Endothelial cell of umbilical vein (primary cell): ENCODE measurements at regions not wholly inside any gene's neighbourhood (a gene's known extent, or its start where the extent isn't known, plus 50 kb on each side); places are given as distances from the start of the nearest gene placed in this dataset.

ENCODE experiments used
- BruUV-seq: library from RNA; stranded (reverse); fragments of 400-500 nt; replicated peaks from 2 replicates; lab custom pipeline; 2021; lab: Mats Ljungman, UMichigan
- CTCF ChIA-PET: fragments of 300-600, 350-600 bp; sonication (Branson Sonifier 250); formaldehyde crosslinking; loops from one replicate; lab custom pipeline; 2021; ENCODE audit warnings: antibody characterized with exemption, inconsistent platforms; lab: Charles Lee
- POLR2A ChIA-PET: fragments of 300-600, 350-600 bp; sonication (Branson Sonifier 250); formaldehyde crosslinking; loops from one replicate; lab custom pipeline; 2021; ENCODE audit warnings: antibody characterized with exemption, inconsistent platforms; lab: Charles Lee
- DNase-seq: peaks from one replicate; pipeline ENCODE4 v3.0.0-alpha.2; 2011; ENCODE audit warnings: low read depth, low spot score
- FAIRE-seq: peaks from 2 replicates; lab custom pipeline; 2011; peaks lifted over from hg19 to GRCh38; lab: Jason Lieb, UNC
- H2AFZ ChIP-seq: 2 replicates; pipeline ENCODE4 v1.6.0; 2012; ENCODE audit warnings: low read depth, low read length, control low read depth, inconsistent platforms
- H3K27ac ChIP-seq: 2 replicates; pipeline ENCODE4 v1.5.1; 2011; ENCODE audit warnings: low read depth, mild to moderate bottlenecking, control low read depth, low read length, moderate library complexity; ENCODE audit not compliant: insufficient read depth
- H3K27me3 ChIP-seq, 2 experiments: 2 replicates each; pipeline versions ENCODE4 v1.6.0 to v1.6.1; 2011; ENCODE audit warnings: low read length in 2 of 2, mixed read lengths in 1 of 2; ENCODE audit not compliant: control insufficient read depth in 2 of 2, insufficient read depth in 2 of 2
- H3K36me3 ChIP-seq, 2 experiments: 2 replicates in 1 of 2; 3 replicates in 1 of 2; pipeline ENCODE4 v1.5.1; 2011; ENCODE audit warnings: low read length in 2 of 2, mild to moderate bottlenecking in 1 of 2, moderate library complexity in 1 of 2; ENCODE audit not compliant: control insufficient read depth in 2 of 2, insufficient read depth in 2 of 2; ENCODE audit errors: extremely low read depth in 1 of 2
- H3K4me1 ChIP-seq: 3 replicates; pipeline ENCODE4 v1.5.1; 2011; ENCODE audit warnings: mild to moderate bottlenecking, low read length; ENCODE audit not compliant: control insufficient read depth, insufficient read depth; ENCODE audit errors: extremely low read depth
- H3K4me2 ChIP-seq: 2 replicates; pipeline ENCODE4 v1.6.1; 2011; ENCODE audit warnings: low read length, control low read depth, mixed read lengths; ENCODE audit not compliant: insufficient read depth
- H3K4me3 ChIP-seq, 3 experiments: fragments of 200-600 bp in 1 of 3; sonication (generic), shearing (Covaris generic) in 1 of 3; replicated peaks in 1 of 3; 2 replicates each; pipeline ENCODE4 v1.5.1; 2011 to 2016; ENCODE audit warnings: control low read depth in 3 of 3, low read length in 3 of 3, mild to moderate bottlenecking in 2 of 3, inconsistent platforms in 1 of 3, low read depth in 1 of 3, moderate library complexity in 1 of 3; ENCODE audit not compliant: insufficient read depth in 1 of 3
- H3K79me2 ChIP-seq: 2 replicates; pipeline ENCODE4 v1.6.0; 2012; ENCODE audit warnings: low read length, inconsistent platforms; ENCODE audit not compliant: control insufficient read depth, insufficient read depth
- H3K9ac ChIP-seq: replicated peaks from 2 replicates; pipeline ENCODE3; 2011; ENCODE audit warnings: low read length, control low read depth; ENCODE audit not compliant: insufficient read depth; ENCODE audit errors: extremely low read depth
- H3K9me1 ChIP-seq: replicated peaks from 3 replicates; pipeline ENCODE4 v1.6.0; 2011; ENCODE audit warnings: mild to moderate bottlenecking, low read length; ENCODE audit not compliant: control insufficient read depth, insufficient read depth; ENCODE audit errors: extremely low read depth
- H3K9me3 ChIP-seq: replicated peaks from 2 replicates; pipeline ENCODE4 v1.5.1; 2012; ENCODE audit warnings: low read length, inconsistent platforms; ENCODE audit not compliant: control insufficient read depth, insufficient read depth
- H4K20me1 ChIP-seq: replicated peaks from 2 replicates; pipeline ENCODE3; 2011; ENCODE audit warnings: mild to moderate bottlenecking, low read length; ENCODE audit not compliant: control insufficient read depth, insufficient read depth; ENCODE audit errors: extremely low read depth
- JUN ChIP-seq: IDR thresholded peaks from 2 replicates; pipeline ENCODE4 v1.6.1; 2011; ENCODE audit warnings: borderline replicate concordance, low read depth; ENCODE audit not compliant: insufficient read length, insufficient read depth
- MAX ChIP-seq: IDR thresholded peaks from 2 replicates; pipeline ENCODE4 v1.6.1; 2011; ENCODE audit not compliant: insufficient read depth, insufficient read length
- MYC ChIP-seq: IDR thresholded peaks from one replicate; pipeline ENCODE4 v1.6.1; 2011; ENCODE audit warnings: mild to moderate bottlenecking, low read depth, low read length
- dilution Hi-C: fragments of 300-500 bp; cut with MboI; formaldehyde crosslinking; loops from one replicate; pipeline ENCODE4 v1.15.0; 2019; ENCODE audit warnings: low sequenced_read_pairs; ENCODE audit not compliant: extremely low pct_ligation_motif_present
- intact Hi-C: fragments of 100-400 bp; cut with micrococcal nuclease; formaldehyde crosslinking; loops from one replicate; pipeline ENCODE4 v1.10.0; 2022

- intact Hi-C loops (no loop called here), dilution Hi-C loops (no loop called here)
- no peak overlapping the region for H3K9ac ChIP-seq
- DNase-seq (no peak), FAIRE-seq (no peak)
- H3K4me3 ChIP-seq: no peak overlapping the region
- no peaks in the 10 kb centered on the region for H3K4me1 ChIP-seq
- ChIA-PET CTCF (no interaction called here), POLR2A (no interaction called here)
- H3K27ac ChIP-seq: no peak overlapping the region
- H3K9me1 ChIP-seq: no peaks in the 10 kb centered on the region
- no peaks in the 10 kb centered on the region for H3K36me3 ChIP-seq
- H2AFZ ChIP-seq: no peak overlapping the region
- no peaks in the 10 kb centered on the region for H3K9me3 ChIP-seq
- BruUV-seq: no TSS peak
- H3K79me2 ChIP-seq: no peaks in the 10 kb centered on the region
- TF ChIP-seq JUN: no peak
- H3K27me3 ChIP-seq: no peaks in the 10 kb centered on the region
- no peak overlapping the region for H3K4me2 ChIP-seq
- no peaks in the 10 kb centered on the region for H4K20me1 ChIP-seq
Observed at GRCh38 chr2:167582619-167583018, 664.8 kb downstream of the STK39 start.

- TF ChIP-seq MAX: no peak
- no peak for TF ChIP-seq MYC
- H2AFZ ChIP-seq: no peak overlapping the region
- H3K4me3 ChIP-seq: no peak overlapping the region
- H3K9me3 ChIP-seq: no peaks in the 10 kb centered on the region
- H3K27ac ChIP-seq: no peak overlapping the region
- BruUV-seq: no TSS peak
- no peaks in the 10 kb centered on the region for H4K20me1 ChIP-seq
- intact Hi-C loops: no loop called here
- dilution Hi-C loops: no loop called here
- H3K9me1 ChIP-seq: no peaks in the 10 kb centered on the region
- no peaks in the 10 kb centered on the region for H3K27me3 ChIP-seq
- no peak overlapping the region for H3K9ac ChIP-seq
- POLR2A ChIA-PET: no interaction called here
- FAIRE-seq (no peak), DNase-seq (no peak)
- no peak overlapping the region for H3K4me2 ChIP-seq
- H3K36me3 ChIP-seq: no peaks in the 10 kb centered on the region
- no peaks in the 10 kb centered on the region for H3K4me1 ChIP-seq
- no peaks in the 10 kb centered on the region for H3K79me2 ChIP-seq
- CTCF ChIA-PET: no interaction called here
Observed at GRCh38 chr2:167581961-167582574, 665.3 kb downstream of the STK39 start.
